ENCODE measurements at regions not wholly inside any gene's neighbourhood (a gene's known extent, or its start where the extent isn't known, plus 50 kb on each side); places are given as distances from the start of the nearest gene placed in this dataset.
"Not testable (repeated sequence)": the region's sequence is repeated elsewhere in the genome, so short reads cannot be mapped to it uniquely, and the experiment has no call there.

- TF ChIP-seq POLR2A (IDR thresholded peaks at IDR 0.05; ENCODE audit: low read length); GATA1 (IDR thresholded peaks at IDR 0.05; ENCODE audit: low read depth, low read length): not testable (repeated sequence)
Observed at GRCh38 chr16:29197494-29198100, 208.9 kb downstream of the NPIPB11 start.
